HEK293 (cell line): ENCODE measurements at regions not wholly inside any gene's neighbourhood (a gene's known extent, or its start where the extent isn't known, plus 50 kb on each side); places are given as distances from the start of the nearest gene placed in this dataset.

Source experiments
- HOXA7 ChIP-seq: sonication (generic); formaldehyde crosslinking; IDR thresholded peaks from 2 replicates; pipeline ENCODE4 v1.8.1; 2022; ENCODE audit warnings: missing genetic modification reagents, borderline replicate concordance
- KLF1 ChIP-seq: fragments of 450-650 bp; formaldehyde crosslinking; IDR thresholded peaks from 2 replicates; pipeline ENCODE4 v1.5.1; 2016; ENCODE audit warnings: missing biosample characterization, missing genetic modification characterization
- MYNN ChIP-seq: fragments of 450-650 bp; formaldehyde crosslinking; IDR thresholded peaks from 2 replicates; pipeline ENCODE4 v1.5.1; 2016; ENCODE audit warnings: missing biosample characterization, missing genetic modification characterization, borderline replicate concordance
- PBX3 ChIP-seq: sonication (generic); formaldehyde crosslinking; IDR thresholded peaks from 2 replicates; pipeline ENCODE4 v1.8.1; 2022; ENCODE audit warnings: mild to moderate bottlenecking, moderate library complexity, missing genetic modification reagents
- SALL2 ChIP-seq: fragments of 450-650 bp; formaldehyde crosslinking; IDR thresholded peaks from 2 replicates; pipeline ENCODE4 v1.5.0; 2017; ENCODE audit warnings: missing biosample characterization, mild to moderate bottlenecking, missing genetic modification characterization, borderline replicate concordance
- ZFP3 ChIP-seq: fragments of 450-650 bp; formaldehyde crosslinking; IDR thresholded peaks from 2 replicates; pipeline ENCODE4 v1.5.1; 2016; ENCODE audit warnings: low read depth, missing biosample characterization, missing genetic modification characterization
- ZNF175 ChIP-seq: fragments of 450-650 bp; formaldehyde crosslinking; IDR thresholded peaks from 2 replicates; pipeline ENCODE4 v1.5.1; 2016; ENCODE audit warnings: missing biosample characterization, missing genetic modification characterization
- ZNF23 ChIP-seq: fragments of 450-650 bp; formaldehyde crosslinking; IDR thresholded peaks from 2 replicates; pipeline ENCODE4 v1.5.1; 2016; ENCODE audit warnings: missing biosample characterization, missing genetic modification characterization, borderline replicate concordance
- ZNF394 ChIP-seq: fragments of 450-650 bp; formaldehyde crosslinking; IDR thresholded peaks from 2 replicates; pipeline ENCODE4 v1.5.1; 2016; ENCODE audit warnings: missing biosample characterization, missing genetic modification characterization, mild to moderate bottlenecking, moderate library complexity, borderline replicate concordance
- ZNF792 ChIP-seq: fragments of 450-650 bp; formaldehyde crosslinking; IDR thresholded peaks from 2 replicates; pipeline ENCODE4 v1.5.1; 2016; ENCODE audit warnings: missing biosample characterization, missing genetic modification characterization
- ZSCAN16 ChIP-seq: fragments of 450-650 bp; formaldehyde crosslinking; IDR thresholded peaks from 2 replicates; pipeline ENCODE4 v1.5.1; 2016; ENCODE audit warnings: missing biosample characterization, missing genetic modification characterization
- TF ChIP-seq, protein P1 (sequence below): fragments of 450-650 bp; formaldehyde crosslinking; IDR thresholded peaks from 2 replicates; pipeline ENCODE4 v1.5.1; 2016; ENCODE audit warnings: missing biosample characterization, missing genetic modification characterization
- TF ChIP-seq, protein P2 (sequence below): fragments of 450-650 bp; formaldehyde crosslinking; IDR thresholded peaks from 2 replicates; pipeline ENCODE4 v1.5.1; 2016; ENCODE audit warnings: missing biosample characterization, missing genetic modification characterization

DNA sequence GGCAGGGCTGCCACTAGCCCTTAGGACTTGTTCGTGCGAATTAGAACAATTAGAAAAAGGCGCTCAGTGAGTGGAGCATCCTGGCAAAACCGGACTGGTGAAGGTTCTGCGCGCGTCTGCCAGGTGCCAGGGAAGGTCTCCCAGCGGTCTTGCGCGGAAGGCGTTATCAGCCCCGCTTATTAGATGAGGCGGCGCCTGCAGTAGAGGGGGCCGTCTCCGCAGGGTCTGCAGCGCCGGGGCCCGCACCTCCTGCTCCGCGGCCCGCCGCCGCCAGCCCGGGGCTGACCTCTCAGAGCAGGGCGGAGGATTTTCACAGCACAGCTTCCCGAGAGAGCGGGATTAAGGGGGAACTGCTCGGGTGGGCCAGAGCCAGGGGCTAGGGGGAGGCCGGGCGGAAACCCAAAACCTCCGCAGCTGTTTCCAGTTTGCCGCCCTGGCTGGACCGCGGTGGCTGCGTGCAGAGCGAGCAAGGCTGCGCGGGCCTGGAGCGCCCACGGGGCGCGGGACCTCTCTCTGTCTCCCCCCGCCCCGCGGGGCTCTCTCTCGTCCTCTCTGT, 155.2 kb downstream of the FOXD2 start:
- TF ChIP-seq MYNN (no peak), ZNF175 (tag by site-specific recombination) (no peak), PBX3 (CRISPR knock-in tag) (no peak), SALL2 (tag by site-specific recombination) (no peak), ZNF394 (no peak), ZNF23 (tag by site-specific recombination) (no peak), HOXA7 (CRISPR knock-in tag) (no peak), ZFP3 (tag by site-specific recombination) (no peak), ZSCAN16 (tag by site-specific recombination) (no peak), ZNF792 (tag by site-specific recombination) (no peak), KLF1 (tag by site-specific recombination) (no peak)
- TF ChIP-seq, protein P1, sequence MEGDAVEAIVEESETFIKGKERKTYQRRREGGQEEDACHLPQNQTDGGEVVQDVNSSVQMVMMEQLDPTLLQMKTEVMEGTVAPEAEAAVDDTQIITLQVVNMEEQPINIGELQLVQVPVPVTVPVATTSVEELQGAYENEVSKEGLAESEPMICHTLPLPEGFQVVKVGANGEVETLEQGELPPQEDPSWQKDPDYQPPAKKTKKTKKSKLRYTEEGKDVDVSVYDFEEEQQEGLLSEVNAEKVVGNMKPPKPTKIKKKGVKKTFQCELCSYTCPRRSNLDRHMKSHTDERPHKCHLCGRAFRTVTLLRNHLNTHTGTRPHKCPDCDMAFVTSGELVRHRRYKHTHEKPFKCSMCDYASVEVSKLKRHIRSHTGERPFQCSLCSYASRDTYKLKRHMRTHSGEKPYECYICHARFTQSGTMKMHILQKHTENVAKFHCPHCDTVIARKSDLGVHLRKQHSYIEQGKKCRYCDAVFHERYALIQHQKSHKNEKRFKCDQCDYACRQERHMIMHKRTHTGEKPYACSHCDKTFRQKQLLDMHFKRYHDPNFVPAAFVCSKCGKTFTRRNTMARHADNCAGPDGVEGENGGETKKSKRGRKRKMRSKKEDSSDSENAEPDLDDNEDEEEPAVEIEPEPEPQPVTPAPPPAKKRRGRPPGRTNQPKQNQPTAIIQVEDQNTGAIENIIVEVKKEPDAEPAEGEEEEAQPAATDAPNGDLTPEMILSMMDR (tag by site-specific recombination) = no peak
- TF ChIP-seq, protein P2, sequence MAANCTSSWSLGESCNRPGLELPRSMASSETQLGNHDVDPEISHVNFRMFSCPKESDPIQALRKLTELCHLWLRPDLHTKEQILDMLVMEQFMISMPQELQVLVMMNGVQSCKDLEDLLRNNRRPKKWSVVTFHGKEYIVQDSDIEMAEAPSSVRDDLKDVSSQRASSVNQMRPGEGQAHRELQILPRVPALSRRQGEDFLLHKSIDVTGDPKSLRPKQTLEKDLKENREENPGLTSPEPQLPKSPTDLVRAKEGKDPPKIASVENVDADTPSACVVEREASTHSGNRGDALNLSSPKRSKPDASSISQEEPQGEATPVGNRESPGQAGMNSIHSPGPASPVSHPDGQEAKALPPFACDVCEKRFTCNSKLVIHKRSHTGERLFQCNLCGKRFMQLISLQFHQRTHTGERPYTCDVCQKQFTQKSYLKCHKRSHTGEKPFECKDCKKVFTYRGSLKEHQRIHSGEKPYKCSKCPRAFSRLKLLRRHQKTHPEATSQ (tag by site-specific recombination) = no peak
